GM23338 (cell line): ENCODE measurements at regions not wholly inside any gene's neighbourhood (a gene's known extent, or its start where the extent isn't known, plus 50 kb on each side); places are given as distances from the start of the nearest gene placed in this dataset.

ENCODE experiments used
- ATAC-seq: fragments of 200-7000 bp; cut with Tn5 transposase; 3 replicates; pipeline ENCODE4 v1.9.1; 2020
- DNase-seq: peaks from one replicate; pipeline ENCODE4 v3.0.0-alpha.2; 2015; ENCODE audit warnings: low spot score
- H2AFZ ChIP-seq: fragments of 200-600 bp; sonication (generic); 2 replicates; pipeline ENCODE4 v1.8.0; 2016; ENCODE audit warnings: antibody characterized with exemption, mild to moderate bottlenecking, moderate library complexity
- H3F3A ChIP-seq: fragments of 200-600 bp; sonication (generic); replicated peaks from 2 replicates; pipeline ENCODE4 v1.8.0; 2017; ENCODE audit warnings: antibody characterized with exemption, mixed run types, low read depth
- H3K27ac ChIP-seq: fragments of 200-600 bp; sonication (generic); 2 replicates; pipeline ENCODE4 v1.6.1; 2016; ENCODE audit warnings: low read depth
- H3K27me3 ChIP-seq: fragments of 200-600 bp; sonication (generic); 2 replicates; pipeline ENCODE4 v1.8.0; 2016; ENCODE audit warnings: mild to moderate bottlenecking, mixed run types, moderate library complexity; ENCODE audit not compliant: insufficient read depth
- H3K36me3 ChIP-seq: fragments of 200-600 bp; sonication (generic); 2 replicates; pipeline ENCODE4 v1.8.0; 2016; ENCODE audit warnings: mild to moderate bottlenecking; ENCODE audit not compliant: insufficient read depth
- H3K4me1 ChIP-seq: fragments of 200-600 bp; sonication (generic); 2 replicates; pipeline ENCODE4 v1.8.0; 2016; ENCODE audit warnings: mild to moderate bottlenecking, moderate library complexity; ENCODE audit not compliant: insufficient read depth
- H3K4me2 ChIP-seq: fragments of 200-600 bp; sonication (generic); 2 replicates; pipeline ENCODE4 v1.7.1; 2017; ENCODE audit warnings: mixed run types
- H3K4me3 ChIP-seq: fragments of 200-600 bp; sonication (generic); 2 replicates; pipeline ENCODE4 v1.6.1; 2016; ENCODE audit warnings: mixed run types
- H3K79me2 ChIP-seq: fragments of 200-600 bp; sonication (generic); replicated peaks from 2 replicates; pipeline ENCODE4 v1.8.0; 2017; ENCODE audit warnings: mild to moderate bottlenecking; ENCODE audit not compliant: insufficient read depth
- H3K9me2 ChIP-seq: fragments of 200-600 bp; sonication (generic); 2 replicates; pipeline ENCODE4 v1.8.0; 2017; ENCODE audit not compliant: insufficient read depth
- H4K20me1 ChIP-seq: fragments of 200-600 bp; sonication (generic); replicated peaks from 2 replicates; pipeline ENCODE4 v1.8.0; 2017; ENCODE audit warnings: mild to moderate bottlenecking; ENCODE audit not compliant: insufficient read depth
- H3K27ac Mint-ChIP-seq: 2 replicates; pipeline ENCODE4 v1.8.0; 2020; ENCODE audit warnings: inconsistent platforms, mild to moderate bottlenecking, moderate library complexity, mixed read lengths
- H3K27me3 Mint-ChIP-seq: 3 replicates; pipeline ENCODE4 v1.8.0; 2022; ENCODE audit warnings: low read depth, mild to moderate bottlenecking, moderate library complexity, mixed read lengths, inconsistent platforms; ENCODE audit not compliant: insufficient read depth, poor library complexity
- H3K36me3 Mint-ChIP-seq: 3 replicates; pipeline ENCODE4 v1.8.0; 2021; ENCODE audit warnings: low read depth, mild to moderate bottlenecking, inconsistent platforms, moderate library complexity, mixed read lengths
- H3K4me1 Mint-ChIP-seq: 3 replicates; pipeline ENCODE4 v1.8.0; 2020; ENCODE audit warnings: mild to moderate bottlenecking, inconsistent platforms, mixed read lengths
- H3K4me3 Mint-ChIP-seq: 3 replicates; pipeline ENCODE4 v1.8.0; 2021; ENCODE audit warnings: moderate library complexity, mild to moderate bottlenecking, inconsistent platforms, mixed read lengths
- H3K9me3 Mint-ChIP-seq: 3 replicates; pipeline ENCODE4 v1.8.0; 2020; ENCODE audit warnings: moderate library complexity, mild to moderate bottlenecking, inconsistent platforms, mixed read lengths
- CREB1 ChIP-seq: fragments of 250-450 bp; sonication (Bioruptor Pico); IDR thresholded peaks from 2 replicates; pipeline ENCODE4 v1.5.0; 2020; ENCODE audit warnings: low read depth, mild to moderate bottlenecking, moderate library complexity
- EZH2 ChIP-seq: fragments of 200-600 bp; sonication (generic); IDR thresholded peaks from one replicate; pipeline ENCODE4 v1.8.0; 2017; ENCODE audit warnings: antibody characterized with exemption, mild to moderate bottlenecking, low read depth; ENCODE audit not compliant: unreplicated experiment
- EZH2phosphoT487 ChIP-seq: fragments of 200-600 bp; sonication (generic); IDR thresholded peaks from one replicate; pipeline ENCODE4 v1.8.1; 2018; ENCODE audit warnings: antibody characterized with exemption; ENCODE audit not compliant: unreplicated experiment
- JUNB ChIP-seq: IDR thresholded peaks from one replicate; pipeline ENCODE4 v1.6.1; 2016; ENCODE audit warnings: antibody characterized with exemption; ENCODE audit not compliant: unreplicated experiment
- NANOG ChIP-seq: IDR thresholded peaks from 2 replicates; pipeline ENCODE4 v1.6.1; 2016; ENCODE audit warnings: antibody characterized with exemption, borderline replicate concordance
- POLR2AphosphoS5 ChIP-seq: IDR thresholded peaks from 2 replicates; pipeline ENCODE4 v1.6.1; 2016; ENCODE audit warnings: antibody characterized with exemption, low read depth
- REST ChIP-seq: IDR thresholded peaks from one replicate; pipeline ENCODE4 v1.6.1; 2018; ENCODE audit warnings: antibody characterized with exemption; ENCODE audit not compliant: unreplicated experiment
- STAT1 ChIP-seq: IDR thresholded peaks from one replicate; pipeline ENCODE4 v1.6.1; 2016; ENCODE audit warnings: antibody characterized with exemption; ENCODE audit not compliant: unreplicated experiment
- ZNF114 ChIP-seq: fragments of 250-450 bp; sonication (Bioruptor Pico); IDR thresholded peaks from 2 replicates; pipeline ENCODE4 v1.5.0; 2020; ENCODE audit warnings: mild to moderate bottlenecking, moderate library complexity
- ZNF331 ChIP-seq: fragments of 250-450 bp; sonication (Bioruptor Pico); IDR thresholded peaks from 2 replicates; pipeline ENCODE4 v1.5.0; 2020; ENCODE audit warnings: low read depth, mild to moderate bottlenecking, moderate library complexity
- TF ChIP-seq, protein P1 (sequence below), 2 experiments: fragments of 200-600 bp in 1 of 2; sonication (generic) in 1 of 2; conservative IDR thresholded peaks; 2 replicates each; pipeline versions ENCODE4 v1.5.1 to v1.6.1; 2016 to 2017; ENCODE audit warnings: antibody characterized with exemption in 2 of 2, low read depth in 2 of 2, mild to moderate bottlenecking in 2 of 2, moderate library complexity in 1 of 2
- TF ChIP-seq, protein P2 (sequence below): fragments of 250-450 bp; sonication (Bioruptor Pico); IDR thresholded peaks from 2 replicates; pipeline ENCODE4 v1.5.0; 2020; ENCODE audit warnings: mild to moderate bottlenecking, moderate library complexity
- TF ChIP-seq, protein P3 (sequence below): IDR thresholded peaks from 2 replicates; pipeline ENCODE4 v1.6.1; 2016; ENCODE audit warnings: antibody characterized with exemption

DNA sequence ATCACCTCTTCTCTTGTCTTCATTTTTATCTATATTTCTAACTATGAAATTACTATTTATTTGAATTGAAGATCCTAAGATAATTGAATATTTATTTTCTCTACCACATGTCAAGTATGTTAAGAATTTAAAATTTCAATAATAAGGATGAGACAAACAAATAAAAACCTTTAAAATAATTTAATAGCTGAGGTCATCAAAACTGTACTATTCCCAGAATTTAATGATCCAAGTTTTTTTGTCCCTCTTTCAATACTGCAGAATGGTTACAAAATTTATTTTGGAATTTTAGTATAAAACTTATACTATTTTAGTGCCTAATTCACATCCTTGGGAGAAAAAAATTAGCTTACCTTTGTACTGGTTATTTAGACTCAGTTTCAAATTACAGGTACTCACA lies 774.9 kb downstream of the ROBO2 start:
- no peak for DNase-seq
- Histone ChIP-seq H3K36me3 (no peaks in the 10 kb centered on the region), H3K4me3 (no peak overlapping the region), H3K79me2 (no peaks in the 10 kb centered on the region), H3F3A (no peaks in the 10 kb centered on the region), H3K27me3 (no peaks in the 10 kb centered on the region), H2AFZ (no peak overlapping the region), H3K27ac (no peak overlapping the region), H3K4me2 (no peak overlapping the region), H4K20me1 (no peaks in the 10 kb centered on the region), H3K4me1 (0 out of 2 replicates have a peak, but pooled peaks cover 1% of the 10 kb centered on the region), H3K9me2 (no peaks in the 10 kb centered on the region)
- Mint-ChIP-seq H3K36me3 (no peaks in the 10 kb centered on the region), H3K4me1 (no peaks in the 10 kb centered on the region), H3K4me3 (no peak overlapping the region), H3K27me3 (no peaks in the 10 kb centered on the region), H3K9me3 (no peaks in the 10 kb centered on the region), H3K27ac (no peak overlapping the region)
- ATAC-seq: no peak
- no peak for TF ChIP-seq STAT1
- TF ChIP-seq REST: no peak
- TF ChIP-seq, protein P1, sequence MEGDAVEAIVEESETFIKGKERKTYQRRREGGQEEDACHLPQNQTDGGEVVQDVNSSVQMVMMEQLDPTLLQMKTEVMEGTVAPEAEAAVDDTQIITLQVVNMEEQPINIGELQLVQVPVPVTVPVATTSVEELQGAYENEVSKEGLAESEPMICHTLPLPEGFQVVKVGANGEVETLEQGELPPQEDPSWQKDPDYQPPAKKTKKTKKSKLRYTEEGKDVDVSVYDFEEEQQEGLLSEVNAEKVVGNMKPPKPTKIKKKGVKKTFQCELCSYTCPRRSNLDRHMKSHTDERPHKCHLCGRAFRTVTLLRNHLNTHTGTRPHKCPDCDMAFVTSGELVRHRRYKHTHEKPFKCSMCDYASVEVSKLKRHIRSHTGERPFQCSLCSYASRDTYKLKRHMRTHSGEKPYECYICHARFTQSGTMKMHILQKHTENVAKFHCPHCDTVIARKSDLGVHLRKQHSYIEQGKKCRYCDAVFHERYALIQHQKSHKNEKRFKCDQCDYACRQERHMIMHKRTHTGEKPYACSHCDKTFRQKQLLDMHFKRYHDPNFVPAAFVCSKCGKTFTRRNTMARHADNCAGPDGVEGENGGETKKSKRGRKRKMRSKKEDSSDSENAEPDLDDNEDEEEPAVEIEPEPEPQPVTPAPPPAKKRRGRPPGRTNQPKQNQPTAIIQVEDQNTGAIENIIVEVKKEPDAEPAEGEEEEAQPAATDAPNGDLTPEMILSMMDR (conservative IDR thresholded peaks at IDR 0.05; ENCODE audit: low read depth in 2 of 2): no peak
- TF ChIP-seq, protein P2, sequence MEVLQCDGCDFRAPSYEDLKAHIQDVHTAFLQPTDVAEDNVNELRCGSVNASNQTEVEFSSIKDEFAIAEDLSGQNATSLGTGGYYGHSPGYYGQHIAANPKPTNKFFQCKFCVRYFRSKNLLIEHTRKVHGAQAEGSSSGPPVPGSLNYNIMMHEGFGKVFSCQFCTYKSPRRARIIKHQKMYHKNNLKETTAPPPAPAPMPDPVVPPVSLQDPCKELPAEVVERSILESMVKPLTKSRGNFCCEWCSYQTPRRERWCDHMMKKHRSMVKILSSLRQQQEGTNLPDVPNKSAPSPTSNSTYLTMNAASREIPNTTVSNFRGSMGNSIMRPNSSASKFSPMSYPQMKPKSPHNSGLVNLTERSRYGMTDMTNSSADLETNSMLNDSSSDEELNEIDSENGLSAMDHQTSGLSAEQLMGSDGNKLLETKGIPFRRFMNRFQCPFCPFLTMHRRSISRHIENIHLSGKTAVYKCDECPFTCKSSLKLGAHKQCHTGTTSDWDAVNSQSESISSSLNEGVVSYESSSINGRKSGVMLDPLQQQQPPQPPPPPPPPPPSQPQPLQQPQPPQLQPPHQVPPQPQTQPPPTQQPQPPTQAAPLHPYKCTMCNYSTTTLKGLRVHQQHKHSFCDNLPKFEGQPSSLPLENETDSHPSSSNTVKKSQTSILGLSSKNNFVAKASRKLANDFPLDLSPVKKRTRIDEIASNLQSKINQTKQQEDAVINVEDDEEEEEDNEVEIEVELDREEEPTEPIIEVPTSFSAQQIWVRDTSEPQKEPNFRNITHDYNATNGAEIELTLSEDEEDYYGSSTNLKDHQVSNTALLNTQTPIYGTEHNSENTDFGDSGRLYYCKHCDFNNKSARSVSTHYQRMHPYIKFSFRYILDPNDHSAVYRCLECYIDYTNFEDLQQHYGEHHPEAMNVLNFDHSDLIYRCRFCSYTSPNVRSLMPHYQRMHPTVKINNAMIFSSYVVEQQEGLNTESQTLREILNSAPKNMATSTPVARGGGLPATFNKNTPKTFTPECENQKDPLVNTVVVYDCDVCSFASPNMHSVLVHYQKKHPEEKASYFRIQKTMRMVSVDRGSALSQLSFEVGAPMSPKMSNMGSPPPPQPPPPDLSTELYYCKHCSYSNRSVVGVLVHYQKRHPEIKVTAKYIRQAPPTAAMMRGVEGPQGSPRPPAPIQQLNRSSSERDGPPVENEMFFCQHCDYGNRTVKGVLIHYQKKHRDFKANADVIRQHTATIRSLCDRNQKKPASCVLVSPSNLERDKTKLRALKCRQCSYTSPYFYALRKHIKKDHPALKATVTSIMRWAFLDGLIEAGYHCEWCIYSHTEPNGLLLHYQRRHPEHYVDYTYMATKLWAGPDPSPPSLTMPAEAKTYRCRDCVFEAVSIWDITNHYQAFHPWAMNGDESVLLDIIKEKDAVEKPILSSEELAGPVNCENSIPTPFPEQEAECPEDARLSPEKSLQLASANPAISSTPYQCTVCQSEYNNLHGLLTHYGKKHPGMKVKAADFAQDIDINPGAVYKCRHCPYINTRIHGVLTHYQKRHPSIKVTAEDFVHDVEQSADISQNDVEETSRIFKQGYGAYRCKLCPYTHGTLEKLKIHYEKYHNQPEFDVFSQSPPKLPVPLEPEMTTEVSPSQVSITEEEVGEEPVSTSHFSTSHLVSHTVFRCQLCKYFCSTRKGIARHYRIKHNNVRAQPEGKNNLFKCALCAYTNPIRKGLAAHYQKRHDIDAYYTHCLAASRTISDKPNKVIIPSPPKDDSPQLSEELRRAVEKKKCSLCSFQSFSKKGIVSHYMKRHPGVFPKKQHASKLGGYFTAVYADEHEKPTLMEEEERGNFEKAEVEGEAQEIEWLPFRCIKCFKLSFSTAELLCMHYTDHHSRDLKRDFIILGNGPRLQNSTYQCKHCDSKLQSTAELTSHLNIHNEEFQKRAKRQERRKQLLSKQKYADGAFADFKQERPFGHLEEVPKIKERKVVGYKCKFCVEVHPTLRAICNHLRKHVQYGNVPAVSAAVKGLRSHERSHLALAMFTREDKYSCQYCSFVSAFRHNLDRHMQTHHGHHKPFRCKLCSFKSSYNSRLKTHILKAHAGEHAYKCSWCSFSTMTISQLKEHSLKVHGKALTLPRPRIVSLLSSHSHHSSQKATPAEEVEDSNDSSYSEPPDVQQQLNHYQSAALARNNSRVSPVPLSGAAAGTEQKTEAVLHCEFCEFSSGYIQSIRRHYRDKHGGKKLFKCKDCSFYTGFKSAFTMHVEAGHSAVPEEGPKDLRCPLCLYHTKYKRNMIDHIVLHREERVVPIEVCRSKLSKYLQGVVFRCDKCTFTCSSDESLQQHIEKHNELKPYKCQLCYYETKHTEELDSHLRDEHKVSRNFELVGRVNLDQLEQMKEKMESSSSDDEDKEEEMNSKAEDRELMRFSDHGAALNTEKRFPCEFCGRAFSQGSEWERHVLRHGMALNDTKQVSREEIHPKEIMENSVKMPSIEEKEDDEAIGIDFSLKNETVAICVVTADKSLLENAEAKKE (CRISPR knock-in tag): no peak
- TF ChIP-seq ZNF114 (CRISPR knock-in tag): no peak
- TF ChIP-seq CREB1: no peak
- TF ChIP-seq EZH2phosphoT487: no peak
- no peak for TF ChIP-seq JUNB
- TF ChIP-seq, protein P3, sequence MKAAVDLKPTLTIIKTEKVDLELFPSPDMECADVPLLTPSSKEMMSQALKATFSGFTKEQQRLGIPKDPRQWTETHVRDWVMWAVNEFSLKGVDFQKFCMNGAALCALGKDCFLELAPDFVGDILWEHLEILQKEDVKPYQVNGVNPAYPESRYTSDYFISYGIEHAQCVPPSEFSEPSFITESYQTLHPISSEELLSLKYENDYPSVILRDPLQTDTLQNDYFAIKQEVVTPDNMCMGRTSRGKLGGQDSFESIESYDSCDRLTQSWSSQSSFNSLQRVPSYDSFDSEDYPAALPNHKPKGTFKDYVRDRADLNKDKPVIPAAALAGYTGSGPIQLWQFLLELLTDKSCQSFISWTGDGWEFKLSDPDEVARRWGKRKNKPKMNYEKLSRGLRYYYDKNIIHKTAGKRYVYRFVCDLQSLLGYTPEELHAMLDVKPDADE: no peak
- TF ChIP-seq EZH2: no peak
- no peak for TF ChIP-seq NANOG
- no peak for TF ChIP-seq POLR2AphosphoS5
- TF ChIP-seq ZNF331 (CRISPR knock-in tag): no peak
